Ovary (tissue), 7 donors: ENCODE measurements at regions not wholly inside any gene's neighbourhood (a gene's known extent, or its start where the extent isn't known, plus 50 kb on each side); places are given as distances from the start of the nearest gene placed in this dataset.

ENCODE experiments used
- DNase-seq, 5 donors: peaks; one replicate each; pipeline ENCODE4 v3.0.0-alpha.2; 2019 to 2020
- H3K27ac ChIP-seq, 2 donors: fragments of 200-600 bp; one replicate each; pipeline versions ENCODE4 v1.5.1 to v1.8.0; 2019 to 2022
- H3K27me3 ChIP-seq: fragments of 200-600 bp; one replicate; pipeline ENCODE4 v1.8.0; 2022
- H3K36me3 ChIP-seq: fragments of 200-600 bp; sonication (generic); one replicate; pipeline ENCODE4 v1.5.1; 2019
- H3K4me1 ChIP-seq: one replicate; pipeline ENCODE4 v1.8.1; 2013; ENCODE audit warnings: mild to moderate bottlenecking, moderate library complexity; ENCODE audit not compliant: insufficient read depth
- H3K4me3 ChIP-seq: fragments of 200-600 bp; sonication (generic); one replicate; pipeline ENCODE4 v1.5.1; 2017
- H3K9me3 ChIP-seq, 2 donors: fragments of 200-600 bp in 1 of 2; sonication (generic) in 1 of 2; one replicate each; pipeline versions ENCODE4 v1.5.1 to v1.8.1; 2013 to 2019; ENCODE audit warnings: mild to moderate bottlenecking in 1 of 2, moderate library complexity in 1 of 2
- EP300 ChIP-seq: sonication (generic); formaldehyde crosslinking; IDR thresholded peaks from one replicate; pipeline ENCODE4 v1.6.1; 2017; ENCODE audit warnings: antibody characterized with exemption
- POLR2A ChIP-seq: fragments of 450-650 bp; IDR thresholded peaks from one replicate; pipeline ENCODE4 v1.6.1; 2017; ENCODE audit warnings: antibody characterized with exemption, mild to moderate bottlenecking, moderate library complexity
- WGBS, 3 donors: extraction: QIAGEN DNeasy Blood & Tissue Kit in 1 of 3; methylation state at CpG; one replicate each; pipeline versions ENCODE4 v1.1.5 to v1.1.7; 2013 to 2017; 5-methylcytosine and 5-hydroxymethylcytosine counted together
- intact Hi-C, 4 donors: fragments of 100-400 bp; cut with DNase I; formaldehyde crosslinking; loops; one replicate each; pipeline versions ENCODE4 v1.11.0 to v1.15.1; 2022 to 2023
- TF ChIP-seq, protein P1 (sequence below), 3 donors: fragments of 450-650 bp in 2 of 3; fragments of 200-600 bp in 1 of 3; IDR thresholded peaks; one replicate each; pipeline versions ENCODE4 v1.5.1 to v1.8.0; 2016 to 2022; ENCODE audit warnings: antibody characterized with exemption in 3 of 3, mild to moderate bottlenecking in 1 of 3
- donor health status: DM: no; HTN: no; CAD: no; lungs with moderate emphysema.
- donor health status: DM: no; HTN: no; CAD: no.
- donor health status: Bipolar disorder and iron deficiency.
- donor health status: DM: no; HTN: no; CAD: no.
- donor health status: DM: yes; HTN: yes; CAD: no.

DNA sequence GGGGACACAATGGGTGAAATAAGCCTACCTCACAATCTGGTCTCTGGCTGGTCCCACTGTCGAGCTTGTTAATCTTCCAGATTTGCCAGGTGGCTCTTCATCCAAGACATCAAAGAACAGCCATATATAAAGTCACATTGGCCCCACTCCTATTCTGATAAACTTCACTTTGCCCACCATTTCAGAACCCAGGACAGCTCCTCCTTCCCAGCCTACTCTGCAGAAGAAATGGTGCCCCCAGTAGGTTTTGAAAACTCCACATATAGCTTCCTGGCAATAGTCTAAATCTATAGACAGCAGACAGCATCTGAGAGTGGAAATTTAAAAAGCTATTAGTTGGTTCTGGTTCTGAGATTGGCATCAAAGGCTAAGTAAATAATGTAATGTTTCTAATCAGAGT, 143.1 kb upstream of the PCSK2 start:
- 27 to 58% (median 50%) methylated on average over 1 of the region's 1 CpG for WGBS, 3 donors
- intact Hi-C loops: no loop called here

DNA sequence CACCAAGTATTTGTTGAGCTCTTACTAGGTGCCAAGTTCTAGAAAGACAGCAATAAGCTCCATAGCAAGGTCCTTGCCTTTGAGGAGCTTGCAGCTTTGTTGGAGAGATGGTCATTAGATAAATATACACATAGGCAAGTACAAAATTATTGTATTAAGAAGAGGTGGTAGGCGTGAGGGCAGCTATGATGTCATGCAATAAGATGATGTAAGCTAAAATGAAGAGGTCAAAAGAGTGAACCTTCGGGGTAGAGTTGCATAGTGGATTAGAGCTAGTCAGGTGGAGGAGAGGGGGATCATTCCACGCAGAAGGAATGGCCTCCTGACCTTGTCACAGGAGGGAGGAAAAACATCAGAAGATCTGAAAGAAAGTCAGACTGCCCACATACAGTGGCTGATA, 141.9 kb upstream of the PCSK2 start:
- H3K4me3 ChIP-seq: no peak overlapping the region
- no peaks in the 10 kb centered on the region for H3K27me3 ChIP-seq
- TF ChIP-seq EP300 (no peak), POLR2A (no peak)
- TF ChIP-seq, protein P1, sequence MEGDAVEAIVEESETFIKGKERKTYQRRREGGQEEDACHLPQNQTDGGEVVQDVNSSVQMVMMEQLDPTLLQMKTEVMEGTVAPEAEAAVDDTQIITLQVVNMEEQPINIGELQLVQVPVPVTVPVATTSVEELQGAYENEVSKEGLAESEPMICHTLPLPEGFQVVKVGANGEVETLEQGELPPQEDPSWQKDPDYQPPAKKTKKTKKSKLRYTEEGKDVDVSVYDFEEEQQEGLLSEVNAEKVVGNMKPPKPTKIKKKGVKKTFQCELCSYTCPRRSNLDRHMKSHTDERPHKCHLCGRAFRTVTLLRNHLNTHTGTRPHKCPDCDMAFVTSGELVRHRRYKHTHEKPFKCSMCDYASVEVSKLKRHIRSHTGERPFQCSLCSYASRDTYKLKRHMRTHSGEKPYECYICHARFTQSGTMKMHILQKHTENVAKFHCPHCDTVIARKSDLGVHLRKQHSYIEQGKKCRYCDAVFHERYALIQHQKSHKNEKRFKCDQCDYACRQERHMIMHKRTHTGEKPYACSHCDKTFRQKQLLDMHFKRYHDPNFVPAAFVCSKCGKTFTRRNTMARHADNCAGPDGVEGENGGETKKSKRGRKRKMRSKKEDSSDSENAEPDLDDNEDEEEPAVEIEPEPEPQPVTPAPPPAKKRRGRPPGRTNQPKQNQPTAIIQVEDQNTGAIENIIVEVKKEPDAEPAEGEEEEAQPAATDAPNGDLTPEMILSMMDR (IDR thresholded peaks at IDR 0.05): no peak
- DNase-seq: no peak
- 58 to 71% (median 66%) methylated on average over 3 of the region's 3 CpGs for WGBS, 3 donors
- no peak overlapping the region for H3K27ac ChIP-seq
- H3K9me3 ChIP-seq: no peaks in the 10 kb centered on the region
- H3K36me3 ChIP-seq: no peaks in the 10 kb centered on the region
- H3K4me1 ChIP-seq: no peaks in the 10 kb centered on the region
- intact Hi-C loops: no loop called here

More for the DNA sequence above, 143.1 kb upstream of the PCSK2 start:
- Histone ChIP-seq H3K4me1 (no peaks in the 10 kb centered on the region), H3K4me3 (no peak overlapping the region), H3K36me3 (no peaks in the 10 kb centered on the region), H3K27me3 (no peaks in the 10 kb centered on the region), H3K27ac (no peak overlapping the region), H3K9me3 (no peaks in the 10 kb centered on the region)
- DNase-seq: no peak
- TF ChIP-seq, protein P1 (IDR thresholded peaks at IDR 0.05): no peak
- TF ChIP-seq EP300 (no peak), POLR2A (no peak)

DNA sequence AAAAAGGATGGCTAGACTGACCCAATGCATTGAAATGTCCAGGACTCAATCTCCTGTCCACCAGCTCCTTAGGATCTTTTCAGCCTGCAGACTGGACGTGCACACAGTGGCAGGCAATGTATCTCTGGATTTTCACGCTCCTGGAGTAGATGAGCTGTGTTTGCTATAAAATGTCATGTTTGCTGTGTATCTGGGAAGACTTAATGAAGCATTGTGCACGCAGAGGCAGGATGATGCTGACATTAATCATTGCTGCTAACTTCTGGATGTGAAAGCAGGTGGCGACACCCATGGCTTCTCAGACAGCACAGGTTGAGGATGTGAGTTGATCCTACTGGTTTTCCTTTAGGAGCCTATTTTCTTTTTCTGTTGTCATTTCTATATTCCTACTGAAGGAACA, 133.1 kb upstream of the PCSK2 start:
- no peak overlapping the region for H3K27ac ChIP-seq
- no peaks in the 10 kb centered on the region for H3K27me3 ChIP-seq
- H3K36me3 ChIP-seq: no peaks in the 10 kb centered on the region
- no peaks in the 10 kb centered on the region for H3K9me3 ChIP-seq
- intact Hi-C loops: no loop called here
- 71 to 74% (median 73%) methylated on average over 4 of the region's 4 CpGs for WGBS, 3 donors
- TF ChIP-seq EP300 (no peak), POLR2A (no peak)
- TF ChIP-seq, protein P1 (IDR thresholded peaks at IDR 0.05): no peak
- H3K4me1 ChIP-seq: no peaks in the 10 kb centered on the region
- no peak for DNase-seq
- H3K4me3 ChIP-seq: no peak overlapping the region

DNA sequence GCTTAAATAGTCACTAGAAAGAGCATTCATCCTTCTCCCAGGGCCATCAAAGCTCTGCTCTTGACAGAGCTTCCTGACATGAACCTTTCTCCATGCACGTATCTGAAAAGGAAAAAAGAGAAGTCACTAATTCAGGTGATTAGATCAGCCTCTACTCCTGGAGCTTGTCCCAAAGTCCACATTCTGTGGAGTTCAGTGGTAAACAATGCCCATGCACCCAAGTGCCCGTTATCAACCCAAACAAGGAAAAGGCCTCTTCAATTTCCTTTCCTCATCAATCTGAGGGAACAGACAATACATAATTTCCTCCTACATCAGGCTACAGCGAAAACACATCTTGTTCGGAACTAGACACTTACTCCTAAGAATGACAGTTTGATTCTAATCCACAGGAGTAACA, 129.2 kb upstream of the PCSK2 start:
- Histone ChIP-seq H3K4me3 (no peak overlapping the region), H3K36me3 (no peaks in the 10 kb centered on the region), H3K9me3 (no peaks in the 10 kb centered on the region), H3K27ac (no peak overlapping the region), H3K27me3 (no peaks in the 10 kb centered on the region), H3K4me1 (no peaks in the 10 kb centered on the region)
- TF ChIP-seq EP300 (no peak), POLR2A (no peak)
- TF ChIP-seq, protein P1 (IDR thresholded peaks at IDR 0.05): no peak
- intact Hi-C loops: no loop called here
- no peak for DNase-seq
- WGBS, 3 donors: 62 to 63% (median 63%) methylated on average over 4 of the region's 4 CpGs

DNA sequence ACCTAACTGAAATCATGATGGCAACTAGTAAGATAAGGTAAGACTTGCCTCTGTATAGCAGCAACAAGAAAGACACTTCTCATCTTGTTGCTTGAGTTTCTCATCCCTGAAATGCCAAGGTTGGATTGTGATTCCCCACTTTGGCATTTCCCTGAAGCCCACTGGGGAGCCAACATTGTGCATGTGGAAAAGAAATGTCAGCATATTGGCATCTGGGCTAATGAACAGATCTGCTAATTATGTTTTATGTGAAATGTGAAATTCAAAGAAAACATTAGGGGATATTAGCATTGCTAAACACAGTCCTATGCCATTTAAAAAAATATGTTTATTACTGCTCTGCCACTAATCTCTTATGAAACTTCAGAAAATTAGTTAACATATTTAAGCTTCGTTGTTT, 126.3 kb upstream of the PCSK2 start:
- DNase-seq: no peak
- H3K27me3 ChIP-seq: no peaks in the 10 kb centered on the region
- no peak overlapping the region for H3K27ac ChIP-seq
- H3K9me3 ChIP-seq: no peaks in the 10 kb centered on the region
- TF ChIP-seq POLR2A: no peak
- TF ChIP-seq, protein P1 (IDR thresholded peaks at IDR 0.05): no peak
- no peak for TF ChIP-seq EP300
- 76 to 78% (median 78%) methylated on average over 1 of the region's 1 CpG for WGBS, 3 donors
- no peaks in the 10 kb centered on the region for H3K4me1 ChIP-seq
- no peaks in the 10 kb centered on the region for H3K36me3 ChIP-seq
- intact Hi-C loops: no loop called here
- H3K4me3 ChIP-seq: no peak overlapping the region
